Heart left ventricle (tissue), 16 donors: ENCODE measurements at regions not wholly inside any gene's neighbourhood (a gene's known extent, or its start where the extent isn't known, plus 50 kb on each side); places are given as distances from the start of the nearest gene placed in this dataset.

Experiments used
- ATAC-seq, 4 donors: fragments of 200-7000 bp; cut with Tn5 transposase; one replicate each; pipeline ENCODE4 v1.9.1; 2020 to 2022; ENCODE audit warnings: moderate library complexity in 4 of 4, mild to moderate bottlenecking in 3 of 4, moderate number of reproducible peaks in 1 of 4
- DNase-seq, 5 donors: peaks; one replicate each; pipeline ENCODE4 v3.0.0-alpha.2; 2020
- H3K27ac ChIP-seq, 12 donors: fragments of 200-600 bp; sonication (generic) in 4 of 12; one replicate each; pipeline versions ENCODE4 v1.5.0 to v1.8.0; 2016 to 2022; ENCODE audit warnings: mild to moderate bottlenecking in 2 of 12
- H3K27me3 ChIP-seq, 9 donors: fragments of 200-600 bp; sonication (generic) in 2 of 9; one replicate each; pipeline versions ENCODE4 v1.5.1 to v1.8.0; 2016 to 2022; ENCODE audit warnings: mild to moderate bottlenecking in 3 of 9
- H3K36me3 ChIP-seq, 9 donors: fragments of 200-600 bp; sonication (generic) in 2 of 9; one replicate each; pipeline versions ENCODE4 v1.5.0 to v1.8.0; 2018 to 2022; ENCODE audit warnings: mild to moderate bottlenecking in 2 of 9
- H3K4me1 ChIP-seq, 12 donors: fragments of 200-600 bp; sonication (generic) in 4 of 12; one replicate each; pipeline versions ENCODE4 v1.5.0 to v1.8.0; 2016 to 2022; ENCODE audit warnings: mild to moderate bottlenecking in 3 of 12
- H3K4me3 ChIP-seq, 12 donors: fragments of 200-600 bp; sonication (generic) in 4 of 12; one replicate each; pipeline versions ENCODE4 v1.5.0 to v1.8.0; 2017 to 2022; ENCODE audit warnings: mild to moderate bottlenecking in 9 of 12, moderate library complexity in 4 of 12
- H3K9me3 ChIP-seq, 12 donors: fragments of 200-600 bp; sonication (generic) in 4 of 12; one replicate each; pipeline versions ENCODE4 v1.5.0 to v1.8.0; 2016 to 2022; ENCODE audit warnings: mild to moderate bottlenecking in 1 of 12
- CTCF ChIP-seq, 12 donors: fragments of 200-600 bp; sonication (generic) in 4 of 12; IDR thresholded peaks; one replicate each; pipeline versions ENCODE4 v1.5.0 to v1.8.0; 2018 to 2022; ENCODE audit warnings: antibody characterized with exemption in 12 of 12, mild to moderate bottlenecking in 5 of 12
- POLR2A ChIP-seq, 2 donors: fragments of 450-650 bp; IDR thresholded peaks; one replicate each; pipeline ENCODE4 v1.6.1; 2017; ENCODE audit warnings: antibody characterized with exemption in 2 of 2, mild to moderate bottlenecking in 2 of 2, moderate library complexity in 2 of 2
- WGBS, 4 donors: extraction: QIAGEN DNeasy Blood & Tissue Kit in 2 of 4; methylation state at CpG; one replicate each; pipeline versions ENCODE4 v1.1.5 to v1.1.7; 2013 to 2018; 5-methylcytosine and 5-hydroxymethylcytosine counted together
- intact Hi-C, 10 donors: fragments of 100-400 bp; cut with DNase I; formaldehyde crosslinking; loops; one replicate each; pipeline versions ENCODE4 v1.11.1 to v1.14.2; 2022
- donor health status: ischemic (EF 13 %, LVEDD 7.1; RV severe dilation, severe dysfunction).
- donor health status: healthy with polysubstance abuse.
- donor health status: DM: no; HTN: yes; CAD: no.
- donor health status: DM: no; HTN: no; CAD: no.
- donor health status: ischemic (EF 25% LVEDD 6.9; RV normal size, moderate dysfunction).
- donor health status: ischemic (EF 25% LVEDD 5.7; RV mildly dilated, moderate dysfunction).
- donor health status: healthy.
- donor health status: DM: yes; HTN: yes; CAD: no.
- donor health status: ischemic (EF 35%, LVEDD 5.7; RV mildly dilated, moderate dysfunction).
- donor health status: nonischemic (EF 11% LVEDD 7.7; RV severe dilation, severe dysfunction).
- donor health status: DM: yes; HTN: yes; CAD: no.
- donor health status: PGD.
- donor health status: ischemic (EF 29% LVEDD 5.4; RV normal size, mild dysfunction).
- donor health status: nonischemic (EF 23%, LVEDD 6.1; RV moderate dilation, normal function).

- Histone ChIP-seq H3K27me3 (no peaks in the 10 kb centered on the region), H3K4me3 (no peak overlapping the region), H3K9me3 (no peaks in the 10 kb centered on the region), H3K27ac (peak overlapping the region in 1 of 12 donors; percentile 80), H3K4me1 (peaks cover 0 to 24% (median 0%) of the 10 kb centered on the region in 12 donors), H3K36me3 (no peaks in the 10 kb centered on the region)
- no peak for TF ChIP-seq POLR2A (IDR thresholded peaks at IDR 0.05)
- no peak for TF ChIP-seq CTCF (IDR thresholded peaks at IDR 0.05)
- no peak for DNase-seq
- WGBS, 4 donors: 76 to 84% (median 80%) methylated on average over 3 of the region's 3 CpGs
- intact Hi-C loops: no loop called here
- no peak for ATAC-seq
Observed at GRCh38 chr18:44508474-44508873, 172.2 kb upstream of the SETBP1 start.

GRCh38 chr18:44509048-44509447 is 171.6 kb upstream of the SETBP1 start:
- DNase-seq: no peak
- no peaks in the 10 kb centered on the region for H3K36me3 ChIP-seq
- TF ChIP-seq CTCF (IDR thresholded peaks at IDR 0.05) (no peak), POLR2A (IDR thresholded peaks at IDR 0.05) (no peak)
- 85 to 94% (median 89%) methylated on average over 2 of the region's 2 CpGs for WGBS, 4 donors
- H3K27ac ChIP-seq: peak overlapping the region in 1 of 12 donors; percentile 80
- intact Hi-C loops: no loop called here
- no peaks in the 10 kb centered on the region for H3K9me3 ChIP-seq
- H3K4me3 ChIP-seq: no peak overlapping the region
- ATAC-seq: no peak
- H3K4me1 ChIP-seq: peaks cover 0 to 24% (median 0%) of the 10 kb centered on the region in 12 donors
- no peaks in the 10 kb centered on the region for H3K27me3 ChIP-seq

GRCh38 chr18:44510390-44510789 is 170.3 kb upstream of the SETBP1 start:
- Histone ChIP-seq H3K4me1 (peaks cover 0 to 24% (median 0%) of the 10 kb centered on the region in 12 donors), H3K36me3 (no peaks in the 10 kb centered on the region), H3K27me3 (no peaks in the 10 kb centered on the region), H3K9me3 (no peaks in the 10 kb centered on the region), H3K4me3 (no peak overlapping the region), H3K27ac (no peak overlapping the region)
- intact Hi-C loops: no loop called here
- TF ChIP-seq POLR2A (IDR thresholded peaks at IDR 0.05) (no peak), CTCF (IDR thresholded peaks at IDR 0.05) (no peak)
- DNase-seq (no peak), ATAC-seq (no peak)
- 40 to 55% (median 48%) methylated on average over 6 of the region's 6 CpGs for WGBS, 4 donors

GRCh38 chr18:44513233-44513632 is 167.5 kb upstream of the SETBP1 start:
- no peaks in the 10 kb centered on the region for H3K9me3 ChIP-seq
- ATAC-seq: no peak
- no peak for DNase-seq
- peaks cover 0 to 12% (median 0%) of the 10 kb centered on the region in 12 donors for H3K4me1 ChIP-seq
- no peak overlapping the region for H3K4me3 ChIP-seq
- H3K36me3 ChIP-seq: no peaks in the 10 kb centered on the region
- no peaks in the 10 kb centered on the region for H3K27me3 ChIP-seq
- 92 to 97% (median 94%) methylated on average over 3 of the region's 3 CpGs for WGBS, 4 donors
- intact Hi-C loops: no loop called here
- no peak for TF ChIP-seq POLR2A (IDR thresholded peaks at IDR 0.05)
- TF ChIP-seq CTCF (IDR thresholded peaks at IDR 0.05): no peak
- H3K27ac ChIP-seq: no peak overlapping the region
